ENCODE measurements at regions not wholly inside any gene's neighbourhood (a gene's known extent, or its start where the extent isn't known, plus 50 kb on each side); places are given as distances from the start of the nearest gene placed in this dataset.

DNA sequence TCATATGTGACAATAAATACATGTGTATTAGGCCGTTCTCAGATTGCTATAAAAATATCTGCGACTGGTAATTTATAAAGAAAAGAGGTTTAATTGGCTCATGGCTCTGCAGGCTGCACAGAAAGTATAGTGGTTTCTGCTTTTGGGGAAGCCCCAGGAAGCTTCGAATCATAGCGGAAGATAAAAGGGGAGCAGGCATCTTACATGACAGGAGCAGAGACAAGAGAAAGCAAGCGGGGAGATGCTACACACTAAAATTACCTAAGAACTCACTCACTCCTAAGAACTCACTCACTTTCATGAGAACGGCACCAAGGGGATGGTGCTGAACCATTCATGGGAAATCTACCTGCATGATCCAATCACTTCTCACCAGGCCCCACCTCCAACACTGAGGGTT, 284.9 kb downstream of the OTUD1 start:
- TF ChIP-seq, protein P1, sequence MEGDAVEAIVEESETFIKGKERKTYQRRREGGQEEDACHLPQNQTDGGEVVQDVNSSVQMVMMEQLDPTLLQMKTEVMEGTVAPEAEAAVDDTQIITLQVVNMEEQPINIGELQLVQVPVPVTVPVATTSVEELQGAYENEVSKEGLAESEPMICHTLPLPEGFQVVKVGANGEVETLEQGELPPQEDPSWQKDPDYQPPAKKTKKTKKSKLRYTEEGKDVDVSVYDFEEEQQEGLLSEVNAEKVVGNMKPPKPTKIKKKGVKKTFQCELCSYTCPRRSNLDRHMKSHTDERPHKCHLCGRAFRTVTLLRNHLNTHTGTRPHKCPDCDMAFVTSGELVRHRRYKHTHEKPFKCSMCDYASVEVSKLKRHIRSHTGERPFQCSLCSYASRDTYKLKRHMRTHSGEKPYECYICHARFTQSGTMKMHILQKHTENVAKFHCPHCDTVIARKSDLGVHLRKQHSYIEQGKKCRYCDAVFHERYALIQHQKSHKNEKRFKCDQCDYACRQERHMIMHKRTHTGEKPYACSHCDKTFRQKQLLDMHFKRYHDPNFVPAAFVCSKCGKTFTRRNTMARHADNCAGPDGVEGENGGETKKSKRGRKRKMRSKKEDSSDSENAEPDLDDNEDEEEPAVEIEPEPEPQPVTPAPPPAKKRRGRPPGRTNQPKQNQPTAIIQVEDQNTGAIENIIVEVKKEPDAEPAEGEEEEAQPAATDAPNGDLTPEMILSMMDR (IDR thresholded peaks at IDR 0.05): no peak
- Mint-ChIP-seq H3K4me1 (ENCODE audit: low read depth) (no peaks in the 10 kb centered on the region), H3K36me3 (ENCODE audit: low read depth) (no peaks in the 10 kb centered on the region), H3K9me3 (peaks cover 5% of the 10 kb centered on the region), H3K27me3 (peaks cover 4% of the 10 kb centered on the region), H3K4me3 (no peak overlapping the region), H3K27ac (no peak overlapping the region)
- no peaks in the 10 kb centered on the region for H3K36me3 ChIP-seq (ENCODE audit: insufficient read depth, low read length)
- CTCF ChIA-PET: no interaction called here
- DNase-seq (no peak), ATAC-seq (ENCODE audit: poor library complexity) (no peak)
- no peak overlapping the region for H3K27ac ChIP-seq (ENCODE audit: low read depth in 1 of 2, low read length in 2 of 2)
- H3K4me1 ChIP-seq (ENCODE audit: insufficient read depth, low read length): no peaks in the 10 kb centered on the region
- no peaks in the 10 kb centered on the region for H3K27me3 ChIP-seq (ENCODE audit: control insufficient read depth in 1 of 2, insufficient read depth in 2 of 2, low read length in 2 of 2)
- intact Hi-C loops (cut with DNase I, micrococcal nuclease): no loop called here
- H3K4me3 ChIP-seq (ENCODE audit: low read length): no peak overlapping the region
- no peaks in the 10 kb centered on the region for H3K9me3 ChIP-seq (ENCODE audit: control insufficient read depth in 1 of 2, insufficient read depth in 1 of 2, low read length in 2 of 2)
- POLR2A ChIA-PET: no interaction called here

DNA sequence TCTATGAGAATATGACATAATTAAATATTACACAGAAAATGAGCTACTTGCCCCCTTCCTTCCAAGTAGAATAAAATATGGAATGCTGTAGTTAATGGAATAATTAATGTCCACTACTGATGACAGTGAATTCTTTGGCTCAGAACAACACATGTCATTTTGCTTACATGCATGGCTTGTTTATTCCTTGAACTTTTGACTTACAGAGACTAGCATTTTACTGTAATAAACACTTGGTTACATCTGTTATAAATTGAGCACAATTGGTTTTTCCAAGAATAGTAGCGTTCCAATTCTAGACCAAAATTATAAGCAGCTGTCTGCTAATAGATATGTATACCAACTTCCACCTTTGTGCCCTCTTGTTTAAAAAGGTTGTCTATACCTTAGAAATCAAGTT, 286.7 kb downstream of the OTUD1 start:
- no peaks in the 10 kb centered on the region for H3K27me3 ChIP-seq (ENCODE audit: control insufficient read depth in 1 of 2, insufficient read depth in 2 of 2, low read length in 2 of 2)
- H3K27me3 Mint-ChIP-seq: peaks cover 4% of the 10 kb centered on the region
- H3K9me3 ChIP-seq (ENCODE audit: control insufficient read depth in 1 of 2, insufficient read depth in 1 of 2, low read length in 2 of 2): no peaks in the 10 kb centered on the region
- H3K36me3 Mint-ChIP-seq (ENCODE audit: low read depth): no peaks in the 10 kb centered on the region
- no peak overlapping the region for H3K27ac ChIP-seq (ENCODE audit: low read depth in 1 of 2, low read length in 2 of 2)
- H3K4me1 ChIP-seq (ENCODE audit: insufficient read depth, low read length): no peaks in the 10 kb centered on the region
- intact Hi-C loops (cut with DNase I, micrococcal nuclease): no loop called here
- peaks cover 8% of the 10 kb centered on the region for H3K9me3 Mint-ChIP-seq
- ATAC-seq (ENCODE audit: poor library complexity) (no peak), DNase-seq (no peak)
- no peaks in the 10 kb centered on the region for H3K36me3 ChIP-seq (ENCODE audit: insufficient read depth, low read length)
- TF ChIP-seq, protein P1 (IDR thresholded peaks at IDR 0.05): no peak
- H3K4me3 ChIP-seq (ENCODE audit: low read length): no peak overlapping the region
- H3K4me1 Mint-ChIP-seq (ENCODE audit: low read depth): no peaks in the 10 kb centered on the region
- no peak overlapping the region for H3K27ac Mint-ChIP-seq
- CTCF ChIA-PET: no interaction called here
- POLR2A ChIA-PET: no interaction called here
- H3K4me3 Mint-ChIP-seq: no peak overlapping the region

DNA sequence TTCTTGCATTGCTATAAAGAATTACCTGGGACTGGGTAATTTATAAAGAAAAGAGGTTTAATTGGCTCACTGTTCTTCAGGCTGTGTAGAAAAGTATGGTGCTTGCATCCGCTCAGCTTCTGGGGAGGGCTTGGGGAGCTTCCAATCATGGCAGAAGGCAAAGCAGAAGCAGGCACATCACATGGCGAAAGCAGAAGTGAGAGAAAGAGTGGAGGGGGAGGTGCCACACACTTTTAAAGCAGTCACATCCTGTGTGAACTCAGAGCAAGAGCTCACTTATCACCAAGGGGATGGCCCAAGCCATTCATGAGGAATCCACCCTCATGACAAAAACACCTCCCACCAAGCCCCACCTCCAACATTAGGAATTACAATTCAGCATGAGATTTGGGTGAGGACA, 303.5 kb downstream of the OTUD1 start:
- Histone ChIP-seq H3K9me3 (ENCODE audit: control insufficient read depth in 1 of 2, insufficient read depth in 1 of 2, low read length in 2 of 2) (no peaks in the 10 kb centered on the region), H3K4me1 (ENCODE audit: insufficient read depth, low read length) (no peaks in the 10 kb centered on the region), H3K27ac (ENCODE audit: low read depth in 1 of 2, low read length in 2 of 2) (no peak overlapping the region), H3K36me3 (ENCODE audit: insufficient read depth, low read length) (no peaks in the 10 kb centered on the region), H3K27me3 (ENCODE audit: control insufficient read depth in 1 of 2, insufficient read depth in 2 of 2, low read length in 2 of 2) (peaks cover 0 to 4% of the 10 kb centered on the region in 2 experiments), H3K4me3 (ENCODE audit: low read length) (no peak overlapping the region)
- TF ChIP-seq, protein P1 (IDR thresholded peaks at IDR 0.05): no peak
- Mint-ChIP-seq H3K4me1 (ENCODE audit: low read depth) (no peaks in the 10 kb centered on the region), H3K4me3 (no peak overlapping the region), H3K27ac (no peak overlapping the region), H3K36me3 (ENCODE audit: low read depth) (no peaks in the 10 kb centered on the region), H3K27me3 (peaks cover 30% of the 10 kb centered on the region), H3K9me3 (no peaks in the 10 kb centered on the region)
- ChIA-PET POLR2A (no interaction called here), CTCF (no interaction called here)
- no peak for ATAC-seq (ENCODE audit: poor library complexity)
- intact Hi-C loops (cut with DNase I, micrococcal nuclease): no loop called here
- DNase-seq: peak in 1 of 14 experiments; percentile 9

All from CD4-positive, alpha-beta T cell (primary cell).